Neural cell (in vitro differentiated cells): ENCODE measurements at regions not wholly inside any gene's neighbourhood (a gene's known extent, or its start where the extent isn't known, plus 50 kb on each side); places are given as distances from the start of the nearest gene placed in this dataset.

ENCODE experiments used
- H2AFZ ChIP-seq: fragments of 200-600, 300-800 bp; sonication (generic), shearing (Covaris generic); 2 replicates; pipeline ENCODE4 v1.6.0; 2014; ENCODE audit warnings: low read depth, mild to moderate bottlenecking, antibody characterized with exemption, low read length, moderate library complexity
- H3F3A ChIP-seq: fragments of 200-600 bp; shearing (Covaris generic); 2 replicates; pipeline ENCODE4 v1.6.1; 2016; ENCODE audit warnings: mild to moderate bottlenecking, moderate library complexity, mixed read lengths, antibody characterized with exemption, low read length; ENCODE audit not compliant: insufficient read depth, poor library complexity, severe bottlenecking
- H3K27ac ChIP-seq: fragments of 200-600, 300-800 bp; sonication (generic), shearing (Covaris generic); 2 replicates; pipeline ENCODE4 v1.5.1; 2014; ENCODE audit warnings: mild to moderate bottlenecking, low read length, moderate library complexity
- H3K27me3 ChIP-seq: fragments of 300-800, 200-600 bp; sonication (generic), shearing (Covaris generic); 2 replicates; pipeline ENCODE4 v1.6.0; 2014; ENCODE audit warnings: mild to moderate bottlenecking, low read depth, low read length, moderate library complexity; ENCODE audit not compliant: insufficient read depth
- H3K36me3 ChIP-seq: fragments of 300-800, 200-600 bp; sonication (generic), shearing (Covaris generic); 2 replicates; pipeline ENCODE4 v1.5.1; 2014; ENCODE audit warnings: mild to moderate bottlenecking, antibody characterized with exemption, low read length, moderate library complexity; ENCODE audit not compliant: insufficient read depth
- H3K4me2 ChIP-seq: fragments of 300-800, 200-600 bp; sonication (generic), shearing (Covaris generic); 2 replicates; pipeline ENCODE4 v1.6.0; 2014; ENCODE audit warnings: mild to moderate bottlenecking, low read length
- H3K4me3 ChIP-seq: fragments of 300-800, 200-600 bp; sonication (generic), shearing (Covaris generic); 2 replicates; pipeline ENCODE4 v1.5.1; 2014; ENCODE audit warnings: mild to moderate bottlenecking, low read length, moderate library complexity
- H3K79me2 ChIP-seq: fragments of 200-600 bp; shearing (Covaris generic); replicated peaks from 2 replicates; pipeline ENCODE4 v1.6.0; 2014; ENCODE audit warnings: mild to moderate bottlenecking, low read length, moderate library complexity; ENCODE audit not compliant: insufficient read depth
- H3K9ac ChIP-seq: fragments of 300-800, 200-600 bp; sonication (generic), shearing (Covaris generic); 2 replicates; pipeline ENCODE4 v1.6.1; 2016; ENCODE audit warnings: mild to moderate bottlenecking, low read length, mixed read lengths
- H3K9me2 ChIP-seq: fragments of 200-600 bp; shearing (Covaris generic); 2 replicates; pipeline ENCODE4 v1.6.1; 2016; ENCODE audit warnings: mild to moderate bottlenecking, low read length, mixed read lengths; ENCODE audit not compliant: insufficient read depth
- H3K9me3 ChIP-seq: fragments of 200-600, 300-800 bp; sonication (generic), shearing (Covaris generic); 2 replicates; pipeline ENCODE4 v1.6.1; 2016; ENCODE audit warnings: mild to moderate bottlenecking, mixed run types, low read length, moderate library complexity, mixed read lengths
- H4K20me1 ChIP-seq: fragments of 200-600 bp; shearing (Covaris generic); 2 replicates; pipeline ENCODE4 v1.6.1; 2016; ENCODE audit warnings: mild to moderate bottlenecking, mixed run types; ENCODE audit not compliant: insufficient read depth
- EP300 ChIP-seq: fragments of 450-650 bp; conservative IDR thresholded peaks from 2 replicates; pipeline ENCODE4 v1.6.1; 2014; ENCODE audit warnings: antibody characterized with exemption, mild to moderate bottlenecking, moderate library complexity; ENCODE audit not compliant: poor library complexity, severe bottlenecking
- EZH2 ChIP-seq: fragments of 200-600, 300-800 bp; shearing (Covaris generic), sonication (generic); IDR thresholded peaks from 2 replicates; pipeline ENCODE4 v1.6.1; 2014; ENCODE audit warnings: antibody characterized with exemption, low read length, borderline replicate concordance, mild to moderate bottlenecking; ENCODE audit not compliant: insufficient read depth, poor library complexity, severe bottlenecking
- MXI1 ChIP-seq: fragments of 450-650 bp; conservative IDR thresholded peaks from 2 replicates; pipeline ENCODE4 v1.6.1; 2014; ENCODE audit warnings: antibody characterized with exemption, mild to moderate bottlenecking; ENCODE audit not compliant: poor library complexity, severe bottlenecking
- POLR2AphosphoS5 ChIP-seq: IDR thresholded peaks from 2 replicates; pipeline ENCODE4 v1.6.1; 2012
- RAD21 ChIP-seq: fragments of 450-650 bp; conservative IDR thresholded peaks from 2 replicates; pipeline ENCODE4 v1.6.1; 2014; ENCODE audit warnings: antibody characterized with exemption, mild to moderate bottlenecking, moderate library complexity
- REST ChIP-seq: IDR thresholded peaks from 2 replicates; pipeline ENCODE4 v1.6.1; 2012; ENCODE audit warnings: borderline replicate concordance
- SMC3 ChIP-seq: fragments of 450-650 bp; conservative IDR thresholded peaks from 2 replicates; pipeline ENCODE4 v1.6.1; 2014; ENCODE audit warnings: antibody characterized with exemption, mild to moderate bottlenecking, moderate library complexity; ENCODE audit not compliant: poor library complexity
- TAF1 ChIP-seq: IDR thresholded peaks from 2 replicates; pipeline ENCODE4 v1.6.1; 2012; ENCODE audit warnings: low read depth
- TF ChIP-seq, protein P1 (sequence below): fragments of 450-650 bp; IDR thresholded peaks from 2 replicates; pipeline ENCODE4 v1.5.1; 2014; ENCODE audit warnings: antibody characterized with exemption, mild to moderate bottlenecking, moderate library complexity; ENCODE audit not compliant: poor library complexity, severe bottlenecking

DNA sequence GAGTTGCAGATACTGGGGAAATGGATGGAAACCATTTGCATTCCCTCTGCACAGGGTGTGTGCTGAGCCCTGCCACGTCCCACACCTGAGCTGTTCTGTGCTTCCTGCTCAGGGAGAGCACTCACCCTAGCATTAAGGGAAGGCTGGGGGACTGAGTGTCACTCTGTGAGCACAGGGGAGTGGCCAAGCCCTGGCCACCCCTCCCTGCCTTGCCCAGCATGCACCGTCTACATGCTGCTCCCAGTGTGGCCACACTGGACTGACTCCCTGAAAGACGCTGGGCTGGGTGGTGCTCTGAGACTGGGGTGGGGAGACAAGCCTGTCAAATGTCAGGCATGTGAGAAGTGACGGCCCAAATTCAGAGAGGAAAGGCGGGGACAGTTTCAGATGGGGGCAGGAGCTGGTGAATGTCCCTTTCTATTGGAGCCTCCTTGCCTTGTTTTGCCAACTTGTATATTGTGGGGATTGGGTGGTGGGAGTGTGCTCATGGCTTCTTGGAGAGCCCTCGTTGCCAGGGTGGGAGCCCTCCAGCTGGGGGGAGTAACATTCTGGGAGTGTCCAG lies 298.4 kb upstream of the HS6ST1 start:
- H3K4me3 ChIP-seq, result no peak overlapping the region
- no peaks in the 10 kb centered on the region for H3K79me2 ChIP-seq
- H3K27me3 ChIP-seq, result no peaks in the 10 kb centered on the region
- H3K27ac ChIP-seq, result no peak overlapping the region
- no peaks in the 10 kb centered on the region for H3K9me3 ChIP-seq
- H3K9ac ChIP-seq, result no peak overlapping the region
- H2AFZ ChIP-seq, result no peak overlapping the region
- H3F3A ChIP-seq, result no peaks in the 10 kb centered on the region
- no peak overlapping the region for H3K4me2 ChIP-seq
- TF ChIP-seq RAD21 (no peak), TAF1 (no peak), POLR2AphosphoS5 (no peak), SMC3 (no peak), REST (no peak), MXI1 (no peak), EZH2 (no peak), EP300 (no peak)
- TF ChIP-seq, protein P1, sequence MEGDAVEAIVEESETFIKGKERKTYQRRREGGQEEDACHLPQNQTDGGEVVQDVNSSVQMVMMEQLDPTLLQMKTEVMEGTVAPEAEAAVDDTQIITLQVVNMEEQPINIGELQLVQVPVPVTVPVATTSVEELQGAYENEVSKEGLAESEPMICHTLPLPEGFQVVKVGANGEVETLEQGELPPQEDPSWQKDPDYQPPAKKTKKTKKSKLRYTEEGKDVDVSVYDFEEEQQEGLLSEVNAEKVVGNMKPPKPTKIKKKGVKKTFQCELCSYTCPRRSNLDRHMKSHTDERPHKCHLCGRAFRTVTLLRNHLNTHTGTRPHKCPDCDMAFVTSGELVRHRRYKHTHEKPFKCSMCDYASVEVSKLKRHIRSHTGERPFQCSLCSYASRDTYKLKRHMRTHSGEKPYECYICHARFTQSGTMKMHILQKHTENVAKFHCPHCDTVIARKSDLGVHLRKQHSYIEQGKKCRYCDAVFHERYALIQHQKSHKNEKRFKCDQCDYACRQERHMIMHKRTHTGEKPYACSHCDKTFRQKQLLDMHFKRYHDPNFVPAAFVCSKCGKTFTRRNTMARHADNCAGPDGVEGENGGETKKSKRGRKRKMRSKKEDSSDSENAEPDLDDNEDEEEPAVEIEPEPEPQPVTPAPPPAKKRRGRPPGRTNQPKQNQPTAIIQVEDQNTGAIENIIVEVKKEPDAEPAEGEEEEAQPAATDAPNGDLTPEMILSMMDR, result no peak
- H3K36me3 ChIP-seq, result no peaks in the 10 kb centered on the region
- H4K20me1 ChIP-seq, result no peaks in the 10 kb centered on the region
- H3K9me2 ChIP-seq, result no peaks in the 10 kb centered on the region

DNA sequence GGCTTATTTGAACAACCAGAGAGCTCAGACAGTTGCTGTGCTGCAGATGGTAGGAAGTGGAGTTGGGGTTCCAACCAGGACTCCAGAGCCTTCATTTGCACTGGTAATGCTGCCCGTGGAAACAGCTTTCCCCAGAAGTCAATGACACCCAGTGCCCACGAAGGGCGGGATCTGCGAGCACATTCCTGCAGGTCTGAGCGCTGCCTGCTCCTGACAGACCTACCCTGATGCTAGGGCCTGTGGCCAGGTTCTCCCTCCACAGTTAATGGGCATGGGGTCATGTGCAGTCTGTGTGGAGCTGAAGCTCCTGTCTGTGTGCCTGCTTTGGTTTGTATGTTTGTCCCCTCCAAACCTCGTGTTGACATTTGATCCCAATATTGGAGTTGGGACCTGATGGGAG lies 299.0 kb upstream of the HS6ST1 start:
- no peaks in the 10 kb centered on the region for H3F3A ChIP-seq
- no peaks in the 10 kb centered on the region for H3K27me3 ChIP-seq
- TF ChIP-seq MXI1, result no peak
- TF ChIP-seq RAD21, result no peak
- TF ChIP-seq EZH2, result no peak
- no peak for TF ChIP-seq EP300
- TF ChIP-seq, protein P1, result no peak
- no peak for TF ChIP-seq TAF1
- no peak for TF ChIP-seq SMC3
- TF ChIP-seq POLR2AphosphoS5, result no peak
- no peak for TF ChIP-seq REST
- H3K9me3 ChIP-seq, result no peaks in the 10 kb centered on the region
- H4K20me1 ChIP-seq, result no peaks in the 10 kb centered on the region
- H3K9ac ChIP-seq, result no peak overlapping the region
- no peak overlapping the region for H3K4me2 ChIP-seq
- no peaks in the 10 kb centered on the region for H3K79me2 ChIP-seq
- H3K4me3 ChIP-seq, result no peak overlapping the region
- H2AFZ ChIP-seq, result no peak overlapping the region
- no peaks in the 10 kb centered on the region for H3K9me2 ChIP-seq
- no peaks in the 10 kb centered on the region for H3K36me3 ChIP-seq
- H3K27ac ChIP-seq, result no peak overlapping the region
